Transverse colon (tissue), 4 donors: ENCODE measurements at regions not wholly inside any gene's neighbourhood (a gene's known extent, or its start where the extent isn't known, plus 50 kb on each side); places are given as distances from the start of the nearest gene placed in this dataset.

ENCODE experiments used
- DNase-seq: peaks from one replicate; pipeline ENCODE4 v3.0.0-alpha.2; 2019
- H3K27ac ChIP-seq, 4 donors: fragments of 200-600 bp; sonication (generic); 2 replicates each; pipeline ENCODE4 v1.5.1; 2016 to 2018; ENCODE audit warnings: inconsistent platforms in 4 of 4
- H3K27me3 ChIP-seq: fragments of 200-600 bp; sonication (generic); 2 replicates; pipeline ENCODE4 v1.5.1; 2017; ENCODE audit warnings: inconsistent platforms
- H3K36me3 ChIP-seq, 4 donors: fragments of 200-600 bp; sonication (generic); 2 replicates each; pipeline ENCODE4 v1.5.1; 2017 to 2019; ENCODE audit warnings: inconsistent platforms in 4 of 4
- H3K4me1 ChIP-seq, 4 donors: fragments of 200-600 bp; sonication (generic); 2 replicates each; pipeline ENCODE4 v1.5.1; 2017 to 2020; ENCODE audit warnings: inconsistent platforms in 4 of 4
- H3K4me3 ChIP-seq, 4 donors: fragments of 200-600 bp; sonication (generic); 1 replicate in 1 of 4; 2 replicates in 3 of 4; pipeline versions ENCODE4 v1.5.1 to v1.6.1; 2017 to 2019; ENCODE audit warnings: inconsistent platforms in 4 of 4
- H3K9me3 ChIP-seq, 2 donors: fragments of 200-600 bp; sonication (generic); 2 replicates each; pipeline ENCODE4 v1.5.1; 2017 to 2019; ENCODE audit warnings: inconsistent platforms in 2 of 2
- EP300 ChIP-seq: sonication (generic); formaldehyde crosslinking; IDR thresholded peaks from one replicate; pipeline ENCODE4 v1.6.1; 2017; ENCODE audit warnings: antibody characterized with exemption, low read depth
- POLR2A ChIP-seq: fragments of 450-650 bp; IDR thresholded peaks from one replicate; pipeline ENCODE4 v1.6.1; 2016; ENCODE audit warnings: antibody characterized with exemption, mild to moderate bottlenecking, moderate library complexity
- POLR2AphosphoS5 ChIP-seq, 3 donors: sonication (generic); formaldehyde crosslinking; IDR thresholded peaks; one replicate each; pipeline ENCODE4 v1.6.1; 2016; ENCODE audit warnings: antibody characterized with exemption in 3 of 3
- WGBS, 2 donors: methylation state at CpG; one replicate each; pipeline ENCODE4 v1.1.5; 2018; ENCODE audit warnings: low coverage in 1 of 2; 5-methylcytosine and 5-hydroxymethylcytosine counted together
- in situ Hi-C, 4 donors: fragments of 200-750 bp; cut with MboI; loops; one replicate each; pipeline versions ENCODE4 v1.15.0 to v1.15.1; 2017; ENCODE audit warnings: low sequenced_read_pairs in 3 of 4, low pct_ligation_motif_present in 1 of 4, low pct_unique_long_range_greater_than_20kb in 1 of 4
- intact Hi-C: fragments of 100-400 bp; cut with DNase I; formaldehyde crosslinking; loops from one replicate; pipeline ENCODE4 v1.15.1; 2023; ENCODE audit warnings: low total_unique reads
- TF ChIP-seq, protein P1 (sequence below), 5 experiments: fragments of 200-600 bp in 3 of 5; fragments of 450-650 bp in 2 of 5; sonication (generic) in 3 of 5; IDR thresholded peaks; 1 replicate in 2 of 5; 2 replicates in 3 of 5; pipeline ENCODE4 v1.5.1; 2016 to 2017; ENCODE audit warnings: antibody characterized with exemption in 5 of 5, inconsistent platforms in 3 of 5, mild to moderate bottlenecking in 2 of 5, moderate library complexity in 1 of 5

DNA sequence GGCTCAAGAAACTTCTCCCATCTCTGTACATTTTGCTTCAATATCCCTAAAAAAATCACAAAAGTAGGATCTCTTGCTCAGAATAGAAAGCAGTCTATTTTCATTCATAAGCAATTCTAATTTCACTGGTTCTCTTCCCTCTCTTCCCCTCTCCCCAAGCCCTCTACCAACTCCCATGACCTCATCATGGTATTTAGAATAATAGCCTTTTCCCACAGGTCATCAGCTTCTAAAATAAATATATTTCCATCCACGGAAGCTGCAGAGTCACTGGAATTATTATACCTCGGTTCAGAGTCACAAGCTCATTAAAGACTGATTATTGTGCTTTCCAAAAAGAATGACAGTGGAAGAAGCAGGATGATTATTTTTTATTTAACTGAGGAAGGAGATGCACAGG is 84.2 kb upstream of the ADRA1B start:
- intact Hi-C loops = no loop called here
- TF ChIP-seq POLR2AphosphoS5 (IDR thresholded peaks at IDR 0.05) = no peak
- no peak for TF ChIP-seq EP300
- TF ChIP-seq, protein P1, sequence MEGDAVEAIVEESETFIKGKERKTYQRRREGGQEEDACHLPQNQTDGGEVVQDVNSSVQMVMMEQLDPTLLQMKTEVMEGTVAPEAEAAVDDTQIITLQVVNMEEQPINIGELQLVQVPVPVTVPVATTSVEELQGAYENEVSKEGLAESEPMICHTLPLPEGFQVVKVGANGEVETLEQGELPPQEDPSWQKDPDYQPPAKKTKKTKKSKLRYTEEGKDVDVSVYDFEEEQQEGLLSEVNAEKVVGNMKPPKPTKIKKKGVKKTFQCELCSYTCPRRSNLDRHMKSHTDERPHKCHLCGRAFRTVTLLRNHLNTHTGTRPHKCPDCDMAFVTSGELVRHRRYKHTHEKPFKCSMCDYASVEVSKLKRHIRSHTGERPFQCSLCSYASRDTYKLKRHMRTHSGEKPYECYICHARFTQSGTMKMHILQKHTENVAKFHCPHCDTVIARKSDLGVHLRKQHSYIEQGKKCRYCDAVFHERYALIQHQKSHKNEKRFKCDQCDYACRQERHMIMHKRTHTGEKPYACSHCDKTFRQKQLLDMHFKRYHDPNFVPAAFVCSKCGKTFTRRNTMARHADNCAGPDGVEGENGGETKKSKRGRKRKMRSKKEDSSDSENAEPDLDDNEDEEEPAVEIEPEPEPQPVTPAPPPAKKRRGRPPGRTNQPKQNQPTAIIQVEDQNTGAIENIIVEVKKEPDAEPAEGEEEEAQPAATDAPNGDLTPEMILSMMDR (IDR thresholded peaks at IDR 0.05) = no peak
- TF ChIP-seq POLR2A = no peak
- Histone ChIP-seq H3K4me3 (no peak overlapping the region), H3K27ac (no peak overlapping the region), H3K4me1 (no peaks in the 10 kb centered on the region), H3K27me3 (no peaks in the 10 kb centered on the region), H3K9me3 (no peaks in the 10 kb centered on the region), H3K36me3 (no peaks in the 10 kb centered on the region)
- in situ Hi-C loops = no loop called here
- DNase-seq = no peak
- 64 to 79% methylated on average over 2 of the region's 2 CpGs for WGBS, 2 donors

DNA sequence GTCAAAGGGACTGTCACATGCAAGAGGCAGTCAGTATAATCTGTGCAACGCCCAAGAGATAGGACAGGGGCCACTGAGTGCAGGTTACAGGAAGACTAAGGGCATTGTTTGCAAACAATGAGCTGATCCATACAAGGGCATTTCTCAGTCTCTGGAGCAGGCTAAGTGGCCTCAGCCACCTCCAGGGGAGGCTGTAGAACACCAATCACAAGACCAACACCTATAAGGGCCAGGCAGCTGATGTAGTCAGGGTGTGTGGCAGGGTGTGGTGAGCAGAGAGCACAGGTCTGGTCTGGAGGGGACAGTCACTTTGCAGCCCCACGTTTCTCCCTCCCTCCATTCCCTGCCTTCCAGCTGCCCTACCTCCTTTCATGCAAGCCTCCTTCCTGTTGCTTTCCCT is 83.2 kb upstream of the ADRA1B start:
- Histone ChIP-seq H3K36me3 (no peaks in the 10 kb centered on the region), H3K27me3 (no peaks in the 10 kb centered on the region), H3K4me1 (no peaks in the 10 kb centered on the region), H3K4me3 (no peak overlapping the region), H3K9me3 (no peaks in the 10 kb centered on the region), H3K27ac (no peak overlapping the region)
- TF ChIP-seq, protein P1 (IDR thresholded peaks at IDR 0.05) = peak in 1 of 5 experiments; percentile 18
- no peak for TF ChIP-seq POLR2AphosphoS5 (IDR thresholded peaks at IDR 0.05)
- intact Hi-C loops = no loop called here
- DNase-seq = no peak
- 38 to 60% methylated on average over 1 to 2 of the region's 2 CpGs for WGBS, 2 donors
- in situ Hi-C loops = no loop called here

DNA sequence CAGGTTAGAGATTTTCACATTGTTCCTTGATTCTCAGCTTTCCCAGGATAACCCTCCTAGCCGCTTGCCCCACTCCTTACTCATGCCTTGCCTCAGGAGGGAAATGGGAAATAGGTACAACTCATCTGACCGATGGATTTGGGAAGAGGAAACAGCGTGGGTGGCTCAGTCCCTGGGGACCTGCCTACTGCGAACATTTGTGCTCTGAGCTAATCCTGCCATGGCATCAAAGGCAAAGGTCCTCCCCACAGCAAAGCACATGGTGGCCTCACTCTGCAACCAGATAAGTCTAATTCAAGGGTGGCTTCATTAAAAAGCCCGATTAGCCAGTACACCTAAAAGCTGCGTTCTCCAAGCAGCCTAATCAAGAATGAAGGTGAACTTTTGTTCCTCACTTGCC is 82.4 kb upstream of the ADRA1B start:
- 75 to 90% methylated on average over 2 to 6 of the region's 6 CpGs for WGBS, 2 donors
- intact Hi-C loops = no loop called here
- TF ChIP-seq, protein P1 (IDR thresholded peaks at IDR 0.05) = no peak
- TF ChIP-seq POLR2A = no peak
- no peak for TF ChIP-seq POLR2AphosphoS5 (IDR thresholded peaks at IDR 0.05)
- TF ChIP-seq EP300 = no peak

DNA sequence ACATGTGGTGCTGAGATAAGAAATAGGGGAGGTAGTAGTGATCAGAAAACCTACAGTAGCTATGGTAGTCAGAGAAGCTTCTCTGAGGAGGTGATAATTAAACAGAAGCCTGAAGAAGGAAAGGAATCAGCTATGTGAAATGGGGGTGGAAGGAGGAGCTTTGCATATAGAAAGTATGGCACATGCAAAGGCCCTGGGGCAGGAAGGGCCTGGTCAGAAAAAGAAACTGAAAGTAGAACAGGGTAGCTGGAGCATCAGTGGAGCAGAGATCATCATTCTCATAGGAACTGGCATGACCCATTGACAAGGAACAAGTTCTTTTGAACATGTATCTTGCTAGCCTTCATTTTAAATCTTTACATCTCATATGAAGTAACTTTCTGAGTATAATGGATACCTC is 80.7 kb upstream of the ADRA1B start:
- DNase-seq = no peak
- intact Hi-C loops (no loop called here), in situ Hi-C loops (no loop called here)
- no peaks in the 10 kb centered on the region for H3K36me3 ChIP-seq
- H3K27ac ChIP-seq = no peak overlapping the region
- no peaks in the 10 kb centered on the region for H3K4me1 ChIP-seq
- no peak for TF ChIP-seq POLR2AphosphoS5 (IDR thresholded peaks at IDR 0.05)
- TF ChIP-seq, protein P1 (IDR thresholded peaks at IDR 0.05) = no peak
- no peaks in the 10 kb centered on the region for H3K9me3 ChIP-seq
- no peak overlapping the region for H3K4me3 ChIP-seq
- no peaks in the 10 kb centered on the region for H3K27me3 ChIP-seq

More for the DNA sequence above, 82.4 kb upstream of the ADRA1B start:
- H3K36me3 ChIP-seq = no peaks in the 10 kb centered on the region
- in situ Hi-C loops = no loop called here
- no peaks in the 10 kb centered on the region for H3K27me3 ChIP-seq
- no peak overlapping the region for H3K4me3 ChIP-seq
- no peaks in the 10 kb centered on the region for H3K9me3 ChIP-seq
- no peak overlapping the region for H3K27ac ChIP-seq
- no peaks in the 10 kb centered on the region for H3K4me1 ChIP-seq
- no peak for DNase-seq
